GM23248 (cell line): ENCODE measurements at regions not wholly inside any gene's neighbourhood (a gene's known extent, or its start where the extent isn't known, plus 50 kb on each side); places are given as distances from the start of the nearest gene placed in this dataset.

Source experiments
- EZH2 ChIP-seq: fragments of 200-600 bp; sonication (generic); IDR thresholded peaks from 2 replicates; pipeline ENCODE4 v1.6.1; 2018; ENCODE audit warnings: antibody characterized with exemption, mild to moderate bottlenecking; ENCODE audit not compliant: insufficient read depth, poor library complexity, severe bottlenecking
- EZH2phosphoT487 ChIP-seq: fragments of 200-600 bp; sonication (generic); IDR thresholded peaks from 2 replicates; pipeline ENCODE4 v1.6.1; 2018; ENCODE audit warnings: antibody characterized with exemption, moderate library complexity, mild to moderate bottlenecking, low read depth; ENCODE audit not compliant: insufficient read depth

- TF ChIP-seq EZH2, result no peak
- TF ChIP-seq EZH2phosphoT487, result no peak
These were observed 81.8 kb upstream of the ERRFI1 start for GRCh38 chr1:8107897-8108296.
